Gastrocnemius medialis (tissue), 4 donors: ENCODE measurements at regions not wholly inside any gene's neighbourhood (a gene's known extent, or its start where the extent isn't known, plus 50 kb on each side); places are given as distances from the start of the nearest gene placed in this dataset.

Experiments used
- ATAC-seq, 2 donors: fragments of 150-250 bp; one replicate each; pipeline ENCODE4 v1.9.1; 2016
- DNase-seq, 2 donors: peaks; one replicate each; pipeline ENCODE4 v3.0.0-alpha.2; 2019
- H3K27ac ChIP-seq, 4 donors: fragments of 200-600 bp; sonication (generic); 1 replicate in 1 of 4; 2 replicates in 3 of 4; pipeline ENCODE4 v1.5.1; 2016 to 2018; ENCODE audit warnings: mild to moderate bottlenecking in 2 of 4, moderate library complexity in 1 of 4
- H3K27me3 ChIP-seq, 3 donors: fragments of 200-600 bp; sonication (generic) in 2 of 3; 1 replicate in 1 of 3; 2 replicates in 2 of 3; pipeline versions ENCODE4 v1.5.1 to v1.6.0; 2016 to 2019; ENCODE audit warnings: mild to moderate bottlenecking in 1 of 3, moderate library complexity in 1 of 3
- H3K36me3 ChIP-seq, 2 donors: fragments of 200-600 bp; sonication (generic) in 1 of 2; one replicate each; pipeline ENCODE4 v1.5.1; 2017 to 2018
- H3K4me1 ChIP-seq, 2 donors: fragments of 200-600 bp; sonication (generic) in 1 of 2; one replicate each; pipeline ENCODE4 v1.5.1; 2016 to 2017; ENCODE audit warnings: mild to moderate bottlenecking in 2 of 2
- H3K4me3 ChIP-seq, 4 donors: fragments of 200-600 bp; sonication (generic) in 3 of 4; 1 replicate in 1 of 4; 2 replicates in 3 of 4; pipeline ENCODE4 v1.5.1; 2016 to 2019; ENCODE audit warnings: mild to moderate bottlenecking in 2 of 4
- H3K9me3 ChIP-seq, 3 donors: fragments of 200-600 bp; sonication (generic) in 2 of 3; 1 replicate in 1 of 3; 2 replicates in 2 of 3; pipeline ENCODE4 v1.5.1; 2016 to 2019
- CTCF ChIP-seq, 5 experiments: fragments of 450-650 bp in 3 of 5; fragments of 200-600 bp in 2 of 5; sonication (generic) in 2 of 5; IDR thresholded peaks in 4 of 5; conservative IDR thresholded peaks in 1 of 5; 1 replicate in 4 of 5; 2 replicates in 1 of 5; pipeline ENCODE4 v1.5.1; 2016 to 2019; ENCODE audit warnings: antibody characterized with exemption in 5 of 5, mild to moderate bottlenecking in 3 of 5, moderate library complexity in 3 of 5
- POLR2A ChIP-seq, 2 donors: fragments of 450-650 bp; IDR thresholded peaks; one replicate each; pipeline ENCODE4 v1.6.1; 2017; ENCODE audit warnings: antibody characterized with exemption in 2 of 2, mild to moderate bottlenecking in 2 of 2, moderate library complexity in 2 of 2
- in situ Hi-C, 4 donors: fragments of 200-750 bp; cut with MboI; loops; one replicate each; pipeline versions ENCODE4 v1.15.0 to v1.8.0; 2017; ENCODE audit warnings: low sequenced_read_pairs in 4 of 4
- intact Hi-C: fragments of 100-400 bp; cut with DNase I; formaldehyde crosslinking; loops from one replicate; pipeline ENCODE4 v1.15.1; 2023; ENCODE audit warnings: low total_unique reads

- intact Hi-C loops (no loop called here), in situ Hi-C loops (no loop called here)
- no peak for ATAC-seq
- Histone ChIP-seq H3K4me3 (no peak overlapping the region), H3K36me3 (no peaks in the 10 kb centered on the region), H3K9me3 (no peaks in the 10 kb centered on the region), H3K4me1 (no peaks in the 10 kb centered on the region), H3K27ac (no peak overlapping the region), H3K27me3 (no peaks in the 10 kb centered on the region)
- no peak for DNase-seq
- no peak for TF ChIP-seq CTCF (IDR thresholded peaks at IDR 0.05 in 4 of 5, conservative IDR thresholded peaks at IDR 0.05 in 1 of 5)
- TF ChIP-seq POLR2A (IDR thresholded peaks at IDR 0.05): no peak
These were observed 368.1 kb downstream of the DTWD2 start for GRCh38 chr5:118620233-118620632.

GRCh38 chr5:118619823-118620222 is 368.5 kb downstream of the DTWD2 start:
- Histone ChIP-seq H3K9me3 (no peaks in the 10 kb centered on the region), H3K27ac (no peak overlapping the region), H3K4me1 (no peaks in the 10 kb centered on the region), H3K4me3 (no peak overlapping the region), H3K27me3 (no peaks in the 10 kb centered on the region), H3K36me3 (no peaks in the 10 kb centered on the region)
- ATAC-seq: no peak
- TF ChIP-seq CTCF (IDR thresholded peaks at IDR 0.05 in 4 of 5, conservative IDR thresholded peaks at IDR 0.05 in 1 of 5) (no peak), POLR2A (IDR thresholded peaks at IDR 0.05) (no peak)
- DNase-seq: no peak
- intact Hi-C loops: no loop called here
- in situ Hi-C loops: no loop called here

- Histone ChIP-seq H3K27me3 (no peaks in the 10 kb centered on the region), H3K4me3 (no peak overlapping the region), H3K27ac (no peak overlapping the region), H3K4me1 (no peaks in the 10 kb centered on the region), H3K36me3 (no peaks in the 10 kb centered on the region), H3K9me3 (no peaks in the 10 kb centered on the region)
- in situ Hi-C loops: no loop called here
- ATAC-seq (no peak), DNase-seq (no peak)
- no peak for TF ChIP-seq CTCF (IDR thresholded peaks at IDR 0.05 in 4 of 5, conservative IDR thresholded peaks at IDR 0.05 in 1 of 5)
- no peak for TF ChIP-seq POLR2A (IDR thresholded peaks at IDR 0.05)
- intact Hi-C loops: no loop called here
These were observed 372.1 kb downstream of the DTWD2 start for GRCh38 chr5:118616281-118616680.

GRCh38 chr5:118614731-118615456 is 373.5 kb downstream of the DTWD2 start:
- H3K4me1 ChIP-seq: no peaks in the 10 kb centered on the region
- ATAC-seq: no peak
- no peaks in the 10 kb centered on the region for H3K27me3 ChIP-seq
- intact Hi-C loops (no loop called here), in situ Hi-C loops (no loop called here)
- no peaks in the 10 kb centered on the region for H3K9me3 ChIP-seq
- no peak overlapping the region for H3K27ac ChIP-seq
- no peak for DNase-seq
- no peak overlapping the region for H3K4me3 ChIP-seq
- H3K36me3 ChIP-seq: no peaks in the 10 kb centered on the region
- TF ChIP-seq CTCF (IDR thresholded peaks at IDR 0.05 in 4 of 5, conservative IDR thresholded peaks at IDR 0.05 in 1 of 5) (no peak), POLR2A (IDR thresholded peaks at IDR 0.05) (no peak)
